ENCODE measurements at regions not wholly inside any gene's neighbourhood (a gene's known extent, or its start where the extent isn't known, plus 50 kb on each side); places are given as distances from the start of the nearest gene placed in this dataset.

DNA sequence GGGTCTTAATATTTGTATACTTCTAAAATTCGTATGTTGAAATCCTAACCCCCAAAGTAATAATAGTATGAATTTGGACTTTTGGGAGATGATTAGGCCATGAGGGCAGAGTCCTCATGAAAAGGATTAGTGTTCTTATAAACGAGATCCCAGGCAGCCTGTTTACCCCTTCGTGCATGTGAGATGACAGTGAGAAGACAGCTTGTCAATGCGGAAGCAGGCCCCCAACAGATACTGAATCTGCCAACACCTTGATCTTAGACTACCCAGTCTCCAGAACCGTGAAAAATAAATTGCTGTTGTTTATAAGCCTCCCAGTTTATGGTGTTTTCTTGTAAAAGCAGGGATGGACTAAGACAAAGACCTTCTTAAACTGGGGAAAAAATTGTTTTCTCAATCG is 714.2 kb downstream of the SI start:
- no peak overlapping the region for H3K9ac ChIP-seq (ENCODE audit: extremely low read depth, insufficient read length, low read length)
- H3K23me2 ChIP-seq (ENCODE audit: insufficient read length, low read depth, low read length, poor library complexity, severe bottlenecking), result no peaks in the 10 kb centered on the region
- no peak overlapping the region for H3K23ac ChIP-seq (ENCODE audit: insufficient read length, low read depth, low read length)
- H3K56ac ChIP-seq (ENCODE audit: insufficient read length, low read depth, low read length), result no peak overlapping the region
- H3K79me2 ChIP-seq (ENCODE audit: insufficient read depth, low read length), result no peaks in the 10 kb centered on the region
- H4K5ac ChIP-seq (ENCODE audit: insufficient read length, low read depth, low read length), result no peak overlapping the region
- H2BK12ac ChIP-seq (ENCODE audit: insufficient read length, low read depth, low read length), result no peak overlapping the region
- Mint-ChIP-seq H3K4me3 (no peak overlapping the region), H3K27me3 (ENCODE audit: low read depth) (no peaks in the 10 kb centered on the region), H3K36me3 (ENCODE audit: insufficient read depth in 1 of 3, low read depth in 3 of 3) (no peaks in the 10 kb centered on the region), H3K4me1 (peaks cover 0 to 2% of the 10 kb centered on the region in 2 experiments; a peak in 2 of 4 replicates), H3K9me3 (no peaks in the 10 kb centered on the region), H3K27ac (peak overlapping the region in 1 of 3 experiments; percentile 17; a peak in 1 of 7 replicates)
- no peak overlapping the region for H3K4me2 ChIP-seq (ENCODE audit: insufficient read depth, insufficient read length, low read length)
- H2BK20ac ChIP-seq (ENCODE audit: low read depth, low read length, poor library complexity, severe bottlenecking), result no peak overlapping the region
- no peak overlapping the region for H2AK5ac ChIP-seq (ENCODE audit: insufficient read length, low read length)
- H3K27ac ChIP-seq (ENCODE audit: insufficient read length, low read depth, low read length), result no peak overlapping the region
- no peak overlapping the region for H3K18ac ChIP-seq (ENCODE audit: insufficient read length, low read depth, low read length)
- H3K79me1 ChIP-seq (ENCODE audit: insufficient read depth, low read depth, low read length, poor library complexity, severe bottlenecking), result no peaks in the 10 kb centered on the region
- no peak overlapping the region for H2BK15ac ChIP-seq (ENCODE audit: low read depth, low read length)
- no peaks in the 10 kb centered on the region for H3K4me1 ChIP-seq (ENCODE audit: insufficient read depth, low read length)
- no CpG with 5 or more reads among the region's 6 CpGs for WGBS (ENCODE audit: extremely low coverage, insufficient read length, low lambda C conversion rate)
- H2BK120ac ChIP-seq (ENCODE audit: low read depth, low read length, poor library complexity, severe bottlenecking), result no peak overlapping the region
- H3K14ac ChIP-seq (ENCODE audit: insufficient read depth, low read length), result no peak overlapping the region
- H3K4ac ChIP-seq (ENCODE audit: low read depth, low read length), result no peak overlapping the region
- H2AFZ ChIP-seq (ENCODE audit: low read length), result no peak overlapping the region
- H4K91ac ChIP-seq (ENCODE audit: insufficient read length, low read depth, low read length), result no peak overlapping the region
- no peaks in the 10 kb centered on the region for H3K27me3 ChIP-seq (ENCODE audit: insufficient read depth, low read length)
- TF ChIP-seq, protein P1, sequence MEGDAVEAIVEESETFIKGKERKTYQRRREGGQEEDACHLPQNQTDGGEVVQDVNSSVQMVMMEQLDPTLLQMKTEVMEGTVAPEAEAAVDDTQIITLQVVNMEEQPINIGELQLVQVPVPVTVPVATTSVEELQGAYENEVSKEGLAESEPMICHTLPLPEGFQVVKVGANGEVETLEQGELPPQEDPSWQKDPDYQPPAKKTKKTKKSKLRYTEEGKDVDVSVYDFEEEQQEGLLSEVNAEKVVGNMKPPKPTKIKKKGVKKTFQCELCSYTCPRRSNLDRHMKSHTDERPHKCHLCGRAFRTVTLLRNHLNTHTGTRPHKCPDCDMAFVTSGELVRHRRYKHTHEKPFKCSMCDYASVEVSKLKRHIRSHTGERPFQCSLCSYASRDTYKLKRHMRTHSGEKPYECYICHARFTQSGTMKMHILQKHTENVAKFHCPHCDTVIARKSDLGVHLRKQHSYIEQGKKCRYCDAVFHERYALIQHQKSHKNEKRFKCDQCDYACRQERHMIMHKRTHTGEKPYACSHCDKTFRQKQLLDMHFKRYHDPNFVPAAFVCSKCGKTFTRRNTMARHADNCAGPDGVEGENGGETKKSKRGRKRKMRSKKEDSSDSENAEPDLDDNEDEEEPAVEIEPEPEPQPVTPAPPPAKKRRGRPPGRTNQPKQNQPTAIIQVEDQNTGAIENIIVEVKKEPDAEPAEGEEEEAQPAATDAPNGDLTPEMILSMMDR (conservative IDR thresholded peaks at IDR 0.05), result no peak
- no peaks in the 10 kb centered on the region for H4K20me1 ChIP-seq (ENCODE audit: control insufficient read depth, insufficient read depth, insufficient read length)
- no peak overlapping the region for H2BK5ac ChIP-seq (ENCODE audit: insufficient read length, low read length)
- no peak overlapping the region for H4K8ac ChIP-seq (replicated peaks; ENCODE audit: insufficient read length, low read depth, low read length)
- H3T11ph ChIP-seq (ENCODE audit: low read length), result no peak overlapping the region
- DNase-seq, result no peak
- no peaks in the 10 kb centered on the region for H3K9me3 ChIP-seq (ENCODE audit: control insufficient read depth, low read depth, low read length)
